Panc1 (cell line): ENCODE measurements at regions not wholly inside any gene's neighbourhood (a gene's known extent, or its start where the extent isn't known, plus 50 kb on each side); places are given as distances from the start of the nearest gene placed in this dataset.

Experiments
- ATAC-seq: fragments of 200-7000 bp; cut with Tn5 transposase; 2 replicates; pipeline ENCODE4 v1.9.1; 2020; ENCODE audit warnings: mild to moderate bottlenecking, moderate library complexity
- BruUV-seq: library from RNA; stranded (reverse); fragments of 400-500 nt; replicated peaks from 2 replicates; lab custom pipeline; 2021; lab: Mats Ljungman, UMichigan
- CTCF ChIA-PET: fragments of 300-600 bp; sonication (Branson Sonifier 250); formaldehyde crosslinking; loops from one replicate; lab custom pipeline; 2022; ENCODE audit warnings: antibody characterized with exemption; lab: Charles Lee
- POLR2A ChIA-PET: fragments of 300-600 bp; sonication (Branson Sonifier 250); formaldehyde crosslinking; loops from one replicate; lab custom pipeline; 2022; ENCODE audit warnings: antibody characterized with exemption; lab: Charles Lee
- DNase-seq: peaks from one replicate; pipeline ENCODE4 v3.0.0-alpha.2; 2010; ENCODE audit warnings: low read depth, low spot score
- H3K27ac ChIP-seq: 2 replicates; pipeline ENCODE4 v1.5.1; 2011; ENCODE audit warnings: mild to moderate bottlenecking, low read length, inconsistent platforms
- H3K27me3 ChIP-seq: fragments of 200-500 bp; sonication (Bioruptor generic); 2 replicates; pipeline ENCODE4 v1.6.0; 2014; ENCODE audit warnings: low read length, inconsistent platforms; ENCODE audit not compliant: control insufficient read depth, insufficient read depth
- H3K36me3 ChIP-seq: fragments of 200-500 bp; sonication (Bioruptor generic); 2 replicates; pipeline ENCODE4 v1.5.1; 2014; ENCODE audit warnings: inconsistent platforms, mild to moderate bottlenecking, low read length, moderate library complexity; ENCODE audit not compliant: control insufficient read depth, insufficient read depth
- H3K4me1 ChIP-seq: 2 replicates; pipeline ENCODE4 v1.5.1; 2011; ENCODE audit warnings: inconsistent platforms, mild to moderate bottlenecking, low read length, moderate library complexity; ENCODE audit not compliant: control insufficient read depth, insufficient read depth
- H3K4me3 ChIP-seq, 2 experiments: 2 replicates each; pipeline ENCODE4 v1.5.1; 2011 to 2012; ENCODE audit warnings: low read depth in 2 of 2, low read length in 2 of 2, mild to moderate bottlenecking in 2 of 2, inconsistent platforms in 1 of 2, moderate library complexity in 1 of 2
- H3K9me3 ChIP-seq: fragments of 200-500 bp; sonication (Bioruptor generic); 2 replicates; pipeline ENCODE4 v1.5.1; 2014; ENCODE audit warnings: low read depth, mild to moderate bottlenecking, inconsistent platforms, low read length, moderate library complexity; ENCODE audit not compliant: control insufficient read depth, insufficient read depth
- CTCF ChIP-seq: fragments of 450-650 bp; IDR thresholded peaks from 2 replicates; pipeline ENCODE4 v1.5.1; 2017; ENCODE audit warnings: mild to moderate bottlenecking
- POLR2AphosphoS5 ChIP-seq: IDR thresholded peaks from 2 replicates; pipeline ENCODE4 v1.6.1; 2012; ENCODE audit warnings: mild to moderate bottlenecking, low read depth, low read length, moderate library complexity
- REST ChIP-seq, 2 experiments: IDR thresholded peaks; 2 replicates each; pipeline ENCODE4 v1.6.1; 2011 to 2012; ENCODE audit warnings: low read depth in 2 of 2, control low read depth in 1 of 2, low read length in 1 of 2, mild to moderate bottlenecking in 1 of 2, moderate library complexity in 1 of 2; ENCODE audit not compliant: insufficient read depth in 1 of 2
- SIN3A ChIP-seq: IDR thresholded peaks from 2 replicates; pipeline ENCODE4 v1.6.1; 2012; ENCODE audit warnings: low read depth, mild to moderate bottlenecking, low read length, moderate library complexity, borderline replicate concordance; ENCODE audit not compliant: insufficient read depth
- TCF7L2 ChIP-seq: IDR thresholded peaks from 2 replicates; pipeline ENCODE4 v1.6.1; 2011; ENCODE audit warnings: mild to moderate bottlenecking, low read depth, low read length, inconsistent platforms
- in situ Hi-C: cut with HindIII; loops from 2 replicates; pipeline ENCODE4 v1.10.0; 2016; ENCODE audit warnings: low sequenced_read_pairs, low pct_unique_long_range_greater_than_20kb
- intact Hi-C: fragments of 100-400 bp; cut with micrococcal nuclease; formaldehyde crosslinking; loops from one replicate; pipeline ENCODE4 v1.10.0; 2022; ENCODE audit not compliant: unreplicated experiment

GRCh38 chr17:72342061-72342460 is 221.2 kb downstream of the SOX9 start:
- ATAC-seq (no peak), DNase-seq (no peak)
- ChIA-PET CTCF (no interaction called here), POLR2A (no interaction called here)
- H3K9me3 ChIP-seq = no peaks in the 10 kb centered on the region
- no peak overlapping the region for H3K4me3 ChIP-seq
- BruUV-seq = no TSS peak
- no peaks in the 10 kb centered on the region for H3K36me3 ChIP-seq
- peak overlapping the region; percentile 39; the same call in 1 of the 2 replicates for H3K27ac ChIP-seq
- in situ Hi-C loops (no loop called here), intact Hi-C loops (no loop called here)
- H3K27me3 ChIP-seq = no peaks in the 10 kb centered on the region
- TF ChIP-seq SIN3A (no peak), POLR2AphosphoS5 (no peak), CTCF (no peak), REST (IDR thresholded peaks at IDR 0.05; ENCODE audit: insufficient read depth in 1 of 2, low read depth in 2 of 2, low read length in 1 of 2) (no peak), TCF7L2 (no peak)
- H3K4me1 ChIP-seq = peaks cover 23% of the 10 kb centered on the region

- no peak overlapping the region for H3K4me3 ChIP-seq
- TF ChIP-seq SIN3A (no peak), TCF7L2 (no peak), REST (IDR thresholded peaks at IDR 0.05; ENCODE audit: insufficient read depth in 1 of 2, low read depth in 2 of 2, low read length in 1 of 2) (no peak), CTCF (no peak), POLR2AphosphoS5 (no peak)
- ChIA-PET POLR2A (no interaction called here), CTCF (no interaction called here)
- intact Hi-C loops (no loop called here), in situ Hi-C loops (no loop called here)
- peaks cover 23% of the 10 kb centered on the region for H3K4me1 ChIP-seq
- H3K27ac ChIP-seq = no peak overlapping the region
- ATAC-seq (no peak), DNase-seq (no peak)
- no peaks in the 10 kb centered on the region for H3K27me3 ChIP-seq
- no TSS peak for BruUV-seq
- no peaks in the 10 kb centered on the region for H3K36me3 ChIP-seq
- H3K9me3 ChIP-seq = no peaks in the 10 kb centered on the region
Observed at GRCh38 chr17:72342627-72343527, 222.1 kb downstream of the SOX9 start.
